GM18858 (cell line): ENCODE measurements at regions not wholly inside any gene's neighbourhood (a gene's known extent, or its start where the extent isn't known, plus 50 kb on each side); places are given as distances from the start of the nearest gene placed in this dataset.
"Not testable (repeated sequence)": the region's sequence is repeated elsewhere in the genome, so short reads cannot be mapped to it uniquely, and the experiment has no call there.

Experiments
- ATAC-seq: cut with Tn5 transposase; IDR thresholded peaks from one replicate; pipeline ENCODE4 v1.9.1; 2021; ENCODE audit not compliant: unreplicated experiment

GRCh38 chr3:104070906-104071305 lies 1295.8 kb upstream of the ALCAM start:
- no peak for ATAC-seq

- ATAC-seq, result no peak
Observed at GRCh38 chr3:104080088-104080626, 1286.6 kb upstream of the ALCAM start.

- ATAC-seq, result no peak
Observed at GRCh38 chr3:104088738-104089137, 1278.0 kb upstream of the ALCAM start.

- not testable (repeated sequence) for ATAC-seq
Observed at GRCh38 chr3:104089987-104090386, 1276.7 kb upstream of the ALCAM start.

- ATAC-seq, result no peak
Observed at GRCh38 chr3:104101736-104102135, 1265.0 kb upstream of the ALCAM start.

GRCh38 chr3:104102386-104102785 lies 1264.3 kb upstream of the ALCAM start:
- ATAC-seq, result peak; percentile 99

- no peak for ATAC-seq
Observed at GRCh38 chr3:104106276-104106675, 1260.4 kb upstream of the ALCAM start.

- no peak for ATAC-seq
Observed at GRCh38 chr3:104108522-104108921, 1258.2 kb upstream of the ALCAM start.

GRCh38 chr3:104126463-104126862 lies 1240.2 kb upstream of the ALCAM start:
- no peak for ATAC-seq

GRCh38 chr3:104126864-104127553 lies 1239.7 kb upstream of the ALCAM start:
- no peak for ATAC-seq

GRCh38 chr3:104127830-104128229 lies 1238.9 kb upstream of the ALCAM start:
- ATAC-seq, result no peak

- no peak for ATAC-seq
Observed at GRCh38 chr3:104132566-104133403, 1233.9 kb upstream of the ALCAM start.

- ATAC-seq, result no peak
Observed at GRCh38 chr3:104133630-104134029, 1233.1 kb upstream of the ALCAM start.

- ATAC-seq, result no peak
Observed at GRCh38 chr3:104137116-104137515, 1229.6 kb upstream of the ALCAM start.

- ATAC-seq, result no peak
Observed at GRCh38 chr3:104145164-104145563, 1221.5 kb upstream of the ALCAM start.

GRCh38 chr3:104149154-104149553 lies 1217.6 kb upstream of the ALCAM start:
- no peak for ATAC-seq

- no peak for ATAC-seq
Observed at GRCh38 chr3:104150724-104151123, 1216.0 kb upstream of the ALCAM start.

GRCh38 chr3:104154896-104155295 lies 1211.8 kb upstream of the ALCAM start:
- ATAC-seq, result no peak

GRCh38 chr3:104165866-104166265 lies 1200.8 kb upstream of the ALCAM start:
- no peak for ATAC-seq

- no peak for ATAC-seq
Observed at GRCh38 chr3:104168386-104168785, 1198.3 kb upstream of the ALCAM start.

GRCh38 chr3:104175696-104176095 lies 1191.0 kb upstream of the ALCAM start:
- ATAC-seq, result no peak

GRCh38 chr3:104176706-104177105 lies 1190.0 kb upstream of the ALCAM start:
- no peak for ATAC-seq
